ENCODE measurements at regions not wholly inside any gene's neighbourhood (a gene's known extent, or its start where the extent isn't known, plus 50 kb on each side); places are given as distances from the start of the nearest gene placed in this dataset.

GRCh38 chr4:29213020-29213419, 1507.1 kb upstream of the PCDH7 start:
- no peaks in the 10 kb centered on the region for H3K27me3 ChIP-seq (ENCODE audit: control insufficient read depth, insufficient read depth, low read length)
- H3K9ac ChIP-seq (ENCODE audit: insufficient read depth, low read length): no peak overlapping the region
- TF ChIP-seq EZH2 (IDR thresholded peaks at IDR 0.05; ENCODE audit: low read length, missing control alignments) (no peak), CTCF (conservative IDR thresholded peaks at IDR 0.05 in 1 of 2, IDR thresholded peaks at IDR 0.05 in 1 of 2; ENCODE audit: low read depth in 1 of 2, low read length in 2 of 2) (no peak)
- no peaks in the 10 kb centered on the region for H3K4me1 ChIP-seq (ENCODE audit: control insufficient read depth, extremely low read depth, insufficient read depth, low read length)
- H3K4me3 ChIP-seq (replicated peaks in 1 of 4; ENCODE audit: control extremely low read depth in 1 of 4, insufficient read depth in 1 of 4, low read depth in 3 of 4, low read length in 4 of 4): no peak overlapping the region
- no peaks in the 10 kb centered on the region for H3K36me3 ChIP-seq (ENCODE audit: control insufficient read depth, insufficient read depth, low read length)
- no peaks in the 10 kb centered on the region for H3K9me3 ChIP-seq (ENCODE audit: control insufficient read depth, insufficient read depth, low read depth, low read length)
- H4K20me1 ChIP-seq (ENCODE audit: control insufficient read depth, extremely low read depth, insufficient read depth, low read length): no peaks in the 10 kb centered on the region
- no peak overlapping the region for H2AFZ ChIP-seq (ENCODE audit: low read length)
- DNase-seq (ENCODE audit: low read depth in 2 of 2): no peak
- H3K27ac ChIP-seq (ENCODE audit: insufficient read depth, low read length): no peak overlapping the region
- H3K79me2 ChIP-seq (ENCODE audit: control insufficient read depth, insufficient read depth, low read length): no peaks in the 10 kb centered on the region
- H3K4me2 ChIP-seq (ENCODE audit: extremely low read depth, insufficient read depth, low read length): no peak overlapping the region

- H3K9me3 ChIP-seq (ENCODE audit: control insufficient read depth, insufficient read depth, low read depth, low read length): no peaks in the 10 kb centered on the region
- no peak for DNase-seq (ENCODE audit: low read depth in 2 of 2)
- TF ChIP-seq EZH2 (IDR thresholded peaks at IDR 0.05; ENCODE audit: low read length, missing control alignments) (no peak), CTCF (conservative IDR thresholded peaks at IDR 0.05 in 1 of 2, IDR thresholded peaks at IDR 0.05 in 1 of 2; ENCODE audit: low read depth in 1 of 2, low read length in 2 of 2) (no peak)
- H3K36me3 ChIP-seq (ENCODE audit: control insufficient read depth, insufficient read depth, low read length): no peaks in the 10 kb centered on the region
- H3K4me3 ChIP-seq (replicated peaks in 1 of 4; ENCODE audit: control extremely low read depth in 1 of 4, insufficient read depth in 1 of 4, low read depth in 3 of 4, low read length in 4 of 4): no peak overlapping the region
- H4K20me1 ChIP-seq (ENCODE audit: control insufficient read depth, extremely low read depth, insufficient read depth, low read length): no peaks in the 10 kb centered on the region
- H3K27ac ChIP-seq (ENCODE audit: insufficient read depth, low read length): no peak overlapping the region
- no peaks in the 10 kb centered on the region for H3K4me1 ChIP-seq (ENCODE audit: control insufficient read depth, extremely low read depth, insufficient read depth, low read length)
- H3K9ac ChIP-seq (ENCODE audit: insufficient read depth, low read length): no peak overlapping the region
- no peaks in the 10 kb centered on the region for H3K27me3 ChIP-seq (ENCODE audit: control insufficient read depth, insufficient read depth, low read length)
- H2AFZ ChIP-seq (ENCODE audit: low read length): no peak overlapping the region
- H3K79me2 ChIP-seq (ENCODE audit: control insufficient read depth, insufficient read depth, low read length): no peaks in the 10 kb centered on the region
- no peak overlapping the region for H3K4me2 ChIP-seq (ENCODE audit: extremely low read depth, insufficient read depth, low read length)
Observed at GRCh38 chr4:29220761-29221160, 1499.4 kb upstream of the PCDH7 start.

GRCh38 chr4:29224911-29225310, 1495.3 kb upstream of the PCDH7 start:
- Histone ChIP-seq H3K36me3 (ENCODE audit: control insufficient read depth, insufficient read depth, low read length) (no peaks in the 10 kb centered on the region), H3K27me3 (ENCODE audit: control insufficient read depth, insufficient read depth, low read length) (no peaks in the 10 kb centered on the region), H3K4me3 (replicated peaks in 1 of 4; ENCODE audit: control extremely low read depth in 1 of 4, insufficient read depth in 1 of 4, low read depth in 3 of 4, low read length in 4 of 4) (no peak overlapping the region), H3K27ac (ENCODE audit: insufficient read depth, low read length) (no peak overlapping the region), H3K4me2 (ENCODE audit: extremely low read depth, insufficient read depth, low read length) (no peak overlapping the region), H2AFZ (ENCODE audit: low read length) (no peak overlapping the region), H3K9ac (ENCODE audit: insufficient read depth, low read length) (no peak overlapping the region), H3K9me3 (ENCODE audit: control insufficient read depth, insufficient read depth, low read depth, low read length) (no peaks in the 10 kb centered on the region), H3K79me2 (ENCODE audit: control insufficient read depth, insufficient read depth, low read length) (no peaks in the 10 kb centered on the region), H4K20me1 (ENCODE audit: control insufficient read depth, extremely low read depth, insufficient read depth, low read length) (no peaks in the 10 kb centered on the region), H3K4me1 (ENCODE audit: control insufficient read depth, extremely low read depth, insufficient read depth, low read length) (no peaks in the 10 kb centered on the region)
- DNase-seq (ENCODE audit: low read depth in 2 of 2): no peak
- TF ChIP-seq EZH2 (IDR thresholded peaks at IDR 0.05; ENCODE audit: low read length, missing control alignments) (no peak), CTCF (conservative IDR thresholded peaks at IDR 0.05 in 1 of 2, IDR thresholded peaks at IDR 0.05 in 1 of 2; ENCODE audit: low read depth in 1 of 2, low read length in 2 of 2) (no peak)

Data from fibroblast of lung (primary cell).